ENCODE measurements at regions not wholly inside any gene's neighbourhood (a gene's known extent, or its start where the extent isn't known, plus 50 kb on each side); places are given as distances from the start of the nearest gene placed in this dataset.

DNA sequence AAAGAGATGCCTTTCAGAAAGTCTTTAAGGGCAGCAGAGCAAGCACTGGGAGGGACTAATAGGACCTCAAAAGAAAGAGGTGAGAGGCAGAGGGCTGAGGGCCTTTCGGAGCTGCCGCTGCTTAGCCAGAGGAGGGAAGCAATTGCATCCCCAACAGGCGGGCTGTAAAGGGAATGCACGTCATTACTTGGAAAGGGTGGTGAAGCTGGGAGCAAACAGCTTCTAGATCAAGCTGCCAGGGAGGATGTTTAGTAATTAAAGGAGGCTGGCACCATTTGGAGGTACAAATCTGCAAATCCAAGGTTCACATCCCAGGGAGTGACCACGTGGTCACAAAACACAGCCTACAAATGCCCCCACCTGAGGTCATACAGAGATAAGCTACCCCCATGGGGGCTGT lies 429.0 kb upstream of the RBFOX1 start:
- TF ChIP-seq POLR2A (IDR thresholded peaks at IDR 0.05) (no peak), POLR2AphosphoS5 (IDR thresholded peaks at IDR 0.05) (no peak)
- TF ChIP-seq, protein P1, sequence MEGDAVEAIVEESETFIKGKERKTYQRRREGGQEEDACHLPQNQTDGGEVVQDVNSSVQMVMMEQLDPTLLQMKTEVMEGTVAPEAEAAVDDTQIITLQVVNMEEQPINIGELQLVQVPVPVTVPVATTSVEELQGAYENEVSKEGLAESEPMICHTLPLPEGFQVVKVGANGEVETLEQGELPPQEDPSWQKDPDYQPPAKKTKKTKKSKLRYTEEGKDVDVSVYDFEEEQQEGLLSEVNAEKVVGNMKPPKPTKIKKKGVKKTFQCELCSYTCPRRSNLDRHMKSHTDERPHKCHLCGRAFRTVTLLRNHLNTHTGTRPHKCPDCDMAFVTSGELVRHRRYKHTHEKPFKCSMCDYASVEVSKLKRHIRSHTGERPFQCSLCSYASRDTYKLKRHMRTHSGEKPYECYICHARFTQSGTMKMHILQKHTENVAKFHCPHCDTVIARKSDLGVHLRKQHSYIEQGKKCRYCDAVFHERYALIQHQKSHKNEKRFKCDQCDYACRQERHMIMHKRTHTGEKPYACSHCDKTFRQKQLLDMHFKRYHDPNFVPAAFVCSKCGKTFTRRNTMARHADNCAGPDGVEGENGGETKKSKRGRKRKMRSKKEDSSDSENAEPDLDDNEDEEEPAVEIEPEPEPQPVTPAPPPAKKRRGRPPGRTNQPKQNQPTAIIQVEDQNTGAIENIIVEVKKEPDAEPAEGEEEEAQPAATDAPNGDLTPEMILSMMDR (IDR thresholded peaks at IDR 0.05), result no peak
